GM13976 (cell line): ENCODE measurements at regions not wholly inside any gene's neighbourhood (a gene's known extent, or its start where the extent isn't known, plus 50 kb on each side); places are given as distances from the start of the nearest gene placed in this dataset.
"Not testable (repeated sequence)": the region's sequence is repeated elsewhere in the genome, so short reads cannot be mapped to it uniquely, and the experiment has no call there.

ENCODE experiments used
- DNase-seq: peaks from one replicate; pipeline ENCODE4 v3.0.0; 2012; ENCODE audit warnings: low spot score
- in situ Hi-C: fragments of 300-500 bp; cut with MboI; formaldehyde crosslinking; loops from one replicate; pipeline ENCODE4 v1.12.0; 2022; ENCODE audit warnings: low sequenced_read_pairs, mixed read lengths, inconsistent platforms; ENCODE audit not compliant: unreplicated experiment
- TF ChIP-seq, protein P1 (sequence below): IDR thresholded peaks from 2 replicates; pipeline ENCODE4 v1.5.1; 2012; ENCODE audit warnings: borderline replicate concordance, mild to moderate bottlenecking; ENCODE audit not compliant: insufficient read depth; ENCODE audit errors: extremely low read depth, missing control alignments, control extremely low read depth

DNA sequence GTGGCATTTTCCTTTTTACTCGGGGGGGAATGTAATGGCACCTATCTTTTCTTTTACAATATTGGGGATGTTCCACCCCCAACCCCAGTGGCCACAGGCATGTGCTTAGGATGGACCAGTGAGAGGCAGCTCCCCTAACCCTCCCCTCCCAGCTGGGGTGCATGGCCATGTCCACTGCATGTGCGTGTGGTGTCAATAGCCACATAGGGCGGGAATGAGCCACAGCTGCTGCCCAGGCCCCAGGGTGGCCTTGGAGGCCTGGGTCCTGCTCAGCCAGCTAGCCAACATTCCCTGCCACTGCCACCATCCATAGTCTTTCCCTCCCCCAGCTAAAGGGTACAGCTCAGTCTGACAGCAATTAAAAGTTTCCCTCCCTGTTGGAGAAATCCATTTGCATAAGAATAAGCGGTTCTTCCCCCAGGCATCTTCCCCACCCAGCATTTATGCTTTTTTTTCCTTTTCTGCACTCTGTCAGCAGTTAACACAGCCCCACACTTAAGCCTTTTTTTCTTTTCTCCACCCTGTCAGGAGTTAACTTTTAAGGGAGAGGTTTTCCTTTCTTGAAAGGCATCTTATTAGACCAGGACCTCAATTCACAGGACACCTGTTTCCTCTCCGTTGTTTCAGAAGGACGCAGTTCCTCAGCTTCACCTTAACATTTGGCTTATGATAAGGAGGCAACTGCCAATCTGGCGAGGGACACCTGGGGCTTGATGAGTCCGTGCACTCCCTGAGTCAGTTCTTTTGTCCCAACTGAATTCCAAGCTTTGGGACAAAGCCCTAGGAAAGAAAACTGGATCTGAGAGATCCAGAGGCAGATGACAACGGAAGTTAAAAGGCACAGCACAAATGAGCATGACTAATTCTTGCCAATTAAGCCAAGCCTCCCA is 121.4 kb downstream of the TPBG start:
- TF ChIP-seq, protein P1, sequence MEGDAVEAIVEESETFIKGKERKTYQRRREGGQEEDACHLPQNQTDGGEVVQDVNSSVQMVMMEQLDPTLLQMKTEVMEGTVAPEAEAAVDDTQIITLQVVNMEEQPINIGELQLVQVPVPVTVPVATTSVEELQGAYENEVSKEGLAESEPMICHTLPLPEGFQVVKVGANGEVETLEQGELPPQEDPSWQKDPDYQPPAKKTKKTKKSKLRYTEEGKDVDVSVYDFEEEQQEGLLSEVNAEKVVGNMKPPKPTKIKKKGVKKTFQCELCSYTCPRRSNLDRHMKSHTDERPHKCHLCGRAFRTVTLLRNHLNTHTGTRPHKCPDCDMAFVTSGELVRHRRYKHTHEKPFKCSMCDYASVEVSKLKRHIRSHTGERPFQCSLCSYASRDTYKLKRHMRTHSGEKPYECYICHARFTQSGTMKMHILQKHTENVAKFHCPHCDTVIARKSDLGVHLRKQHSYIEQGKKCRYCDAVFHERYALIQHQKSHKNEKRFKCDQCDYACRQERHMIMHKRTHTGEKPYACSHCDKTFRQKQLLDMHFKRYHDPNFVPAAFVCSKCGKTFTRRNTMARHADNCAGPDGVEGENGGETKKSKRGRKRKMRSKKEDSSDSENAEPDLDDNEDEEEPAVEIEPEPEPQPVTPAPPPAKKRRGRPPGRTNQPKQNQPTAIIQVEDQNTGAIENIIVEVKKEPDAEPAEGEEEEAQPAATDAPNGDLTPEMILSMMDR = no peak
- in situ Hi-C loops = no loop called here
- no peak for DNase-seq

DNA sequence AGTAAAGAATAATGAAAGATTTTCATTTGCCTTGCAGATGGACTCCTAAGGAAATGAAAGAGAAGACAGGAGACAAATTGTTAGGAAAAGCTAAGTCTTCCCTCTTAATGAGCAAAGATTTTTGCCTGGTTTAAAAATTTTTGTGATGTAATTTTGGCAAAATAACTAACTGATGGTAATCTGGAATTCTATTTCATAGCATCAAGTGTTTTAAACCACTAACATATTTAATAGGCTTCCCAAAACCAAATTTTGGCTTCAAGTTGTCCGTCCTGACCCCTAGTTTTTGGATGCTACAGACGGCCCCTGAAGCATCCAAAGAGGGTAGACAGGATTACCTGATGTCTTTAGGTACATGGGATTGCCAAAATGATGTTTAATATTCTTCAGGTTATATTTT is 124.3 kb downstream of the TPBG start:
- no peak for DNase-seq
- TF ChIP-seq, protein P1 = no peak
- in situ Hi-C loops = no loop called here

DNA sequence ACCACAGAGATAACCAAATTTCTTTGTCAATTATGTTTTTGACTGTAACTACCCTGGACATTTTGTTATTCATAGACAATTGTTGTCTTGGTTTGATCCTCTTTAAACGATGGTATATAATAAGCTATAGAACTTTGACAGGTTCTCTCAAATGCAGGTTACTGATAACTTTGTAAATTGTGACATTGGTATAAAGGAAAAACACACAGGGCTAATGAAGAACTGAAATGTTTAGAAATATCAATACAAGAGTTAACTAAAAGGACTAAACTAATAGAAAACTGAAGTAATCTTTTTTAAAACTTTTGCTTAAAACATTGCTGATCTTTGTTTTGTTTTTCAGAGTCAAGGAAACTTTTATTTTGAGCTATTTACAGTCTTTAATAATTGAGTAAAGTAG is 124.8 kb downstream of the TPBG start:
- no peak for DNase-seq
- in situ Hi-C loops = no loop called here
- TF ChIP-seq, protein P1 = no peak

DNA sequence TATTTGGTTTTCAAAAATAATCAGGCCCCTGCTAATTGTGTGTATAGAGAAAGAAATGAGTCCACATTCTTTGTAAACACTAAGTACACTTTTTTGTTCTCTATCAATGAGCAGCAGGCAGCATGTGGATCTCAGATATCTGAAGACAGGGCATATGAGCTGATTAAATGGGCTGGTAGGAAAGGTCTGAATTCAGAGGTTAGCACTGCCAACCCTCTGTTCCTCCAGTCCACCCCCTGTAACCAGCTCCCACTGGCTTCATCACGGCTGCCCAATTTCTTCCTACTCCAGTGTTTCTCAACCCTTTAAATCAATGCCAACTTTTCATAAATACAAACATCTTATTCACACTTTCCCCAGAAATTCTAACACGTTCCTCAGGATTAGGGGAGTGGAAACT is 128.5 kb downstream of the TPBG start:
- in situ Hi-C loops = no loop called here
- TF ChIP-seq, protein P1 = no peak
- no peak for DNase-seq

DNA sequence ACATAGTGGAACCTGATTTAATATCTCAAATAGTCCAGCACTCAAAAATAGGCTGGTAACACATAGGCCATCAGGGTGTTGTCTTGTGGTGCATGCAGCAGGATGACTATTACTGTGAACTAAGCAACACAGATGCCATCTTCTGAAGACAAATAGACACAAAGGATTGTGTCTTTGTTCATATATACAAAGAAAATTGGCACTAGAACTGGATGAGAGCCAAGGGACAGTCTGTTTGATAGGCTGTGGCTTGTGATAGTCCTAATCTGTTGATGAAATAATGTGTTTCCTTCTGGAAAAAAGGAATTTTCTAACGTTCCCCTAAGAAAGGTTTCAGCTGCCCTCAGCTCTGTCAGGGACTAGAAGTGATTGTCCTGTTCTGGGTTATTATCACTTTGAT is 129.8 kb downstream of the TPBG start:
- no peak for DNase-seq
- in situ Hi-C loops = no loop called here
- TF ChIP-seq, protein P1 = no peak

DNA sequence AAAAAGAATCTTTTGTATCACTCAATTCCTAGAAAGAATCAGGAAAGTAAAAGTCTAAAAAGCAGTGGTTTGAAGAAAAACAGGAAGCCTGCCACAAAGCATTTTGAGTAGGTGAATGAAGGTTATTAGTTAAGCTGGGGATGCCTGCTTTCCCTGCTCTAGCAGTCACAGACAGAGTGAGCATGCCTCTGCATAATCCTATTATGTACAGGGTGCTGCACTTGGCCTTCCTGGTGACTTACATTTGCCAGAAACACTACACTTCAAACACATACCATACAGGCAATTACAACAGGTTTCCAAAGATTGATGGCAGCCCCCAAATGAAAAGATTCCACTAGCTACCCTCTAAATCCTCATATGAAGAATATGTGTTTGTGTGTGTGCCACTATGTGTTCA is 130.8 kb downstream of the TPBG start:
- in situ Hi-C loops = no loop called here
- TF ChIP-seq, protein P1 = no peak
- no peak for DNase-seq

DNA sequence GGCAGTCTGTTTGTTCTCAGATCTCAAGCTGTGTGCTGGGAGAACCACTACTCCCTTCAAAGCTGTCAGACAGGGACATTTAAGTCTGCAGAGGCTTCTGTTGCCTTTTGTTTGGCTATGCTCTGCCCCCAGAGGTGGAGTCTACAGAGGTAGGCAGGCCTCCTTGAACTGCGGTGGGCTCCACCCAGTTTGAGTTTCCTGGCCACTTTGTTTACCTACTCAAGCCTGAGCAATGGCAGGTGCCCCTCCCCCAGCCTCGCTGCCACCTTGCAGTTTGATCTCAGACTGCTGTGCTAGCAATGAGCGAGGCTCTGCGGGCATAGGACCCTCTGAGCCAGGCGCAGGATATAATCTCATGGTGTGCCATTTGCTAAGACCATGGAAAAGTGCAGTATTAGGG is 138.3 kb downstream of the TPBG start:
- DNase-seq, in situ Hi-C loops: not testable (repeated sequence)
